Progenitor cell of endocrine pancreas (in vitro differentiated cells): ENCODE measurements at regions not wholly inside any gene's neighbourhood (a gene's known extent, or its start where the extent isn't known, plus 50 kb on each side); places are given as distances from the start of the nearest gene placed in this dataset.
A peak's percentile ranks its signal among the peaks of the same experiment; 100 is the strongest.

Experiments used
- DNase-seq: peaks from one replicate; pipeline ENCODE4 v3.0.0; 2021; ENCODE audit warnings: low spot score; ENCODE audit not compliant: unreplicated experiment
- H3K27ac Mint-ChIP-seq: 2 replicates; pipeline ENCODE4 v1.8.0; 2021; ENCODE audit warnings: mild to moderate bottlenecking, moderate library complexity, mixed read lengths
- H3K27me3 Mint-ChIP-seq: 2 replicates; pipeline ENCODE4 v1.8.0; 2021; ENCODE audit warnings: mixed read lengths
- H3K36me3 Mint-ChIP-seq: 2 replicates; pipeline ENCODE4 v1.8.0; 2022; ENCODE audit warnings: mixed read lengths; ENCODE audit not compliant: insufficient read depth
- H3K4me1 Mint-ChIP-seq: 2 replicates; pipeline ENCODE4 v1.8.0; 2021; ENCODE audit warnings: low read depth, mixed read lengths
- H3K4me3 Mint-ChIP-seq: 2 replicates; pipeline ENCODE4 v1.8.0; 2021; ENCODE audit warnings: low read depth, mild to moderate bottlenecking, moderate library complexity, mixed read lengths
- H3K9me3 Mint-ChIP-seq: 2 replicates; pipeline ENCODE4 v1.8.0; 2021; ENCODE audit warnings: low read depth, mixed read lengths
- TF ChIP-seq, protein P1 (sequence below): fragments of 200-600 bp; sonication (generic); IDR thresholded peaks from one replicate; pipeline ENCODE4 v1.5.0; 2021; ENCODE audit warnings: antibody characterized with exemption, mild to moderate bottlenecking; ENCODE audit not compliant: unreplicated experiment

DNA sequence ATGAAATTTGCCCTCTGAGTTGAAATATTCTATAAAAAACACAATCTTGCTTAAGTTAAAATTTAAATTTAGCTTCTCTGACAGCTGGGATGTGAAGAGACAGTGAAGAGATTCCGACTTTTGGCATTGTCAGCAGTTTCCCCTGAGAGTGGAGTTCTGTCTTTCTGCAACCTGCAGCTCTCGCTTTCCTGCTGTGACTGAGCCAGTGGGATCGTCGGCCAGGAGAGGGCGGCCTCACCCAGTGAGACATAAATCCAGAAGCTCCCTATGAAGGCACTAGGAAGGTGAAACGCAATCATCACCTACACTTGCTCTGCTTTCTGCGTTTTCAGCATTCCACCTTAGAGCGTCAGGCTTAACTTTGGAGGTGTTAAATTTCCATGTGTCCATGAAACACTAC is 75.4 kb upstream of the HNMT start:
- DNase-seq: peak; percentile 37
- H3K27ac Mint-ChIP-seq: no peak overlapping the region
- no peaks in the 10 kb centered on the region for H3K9me3 Mint-ChIP-seq
- no peak overlapping the region for H3K4me3 Mint-ChIP-seq
- no peaks in the 10 kb centered on the region for H3K27me3 Mint-ChIP-seq
- TF ChIP-seq, protein P1, sequence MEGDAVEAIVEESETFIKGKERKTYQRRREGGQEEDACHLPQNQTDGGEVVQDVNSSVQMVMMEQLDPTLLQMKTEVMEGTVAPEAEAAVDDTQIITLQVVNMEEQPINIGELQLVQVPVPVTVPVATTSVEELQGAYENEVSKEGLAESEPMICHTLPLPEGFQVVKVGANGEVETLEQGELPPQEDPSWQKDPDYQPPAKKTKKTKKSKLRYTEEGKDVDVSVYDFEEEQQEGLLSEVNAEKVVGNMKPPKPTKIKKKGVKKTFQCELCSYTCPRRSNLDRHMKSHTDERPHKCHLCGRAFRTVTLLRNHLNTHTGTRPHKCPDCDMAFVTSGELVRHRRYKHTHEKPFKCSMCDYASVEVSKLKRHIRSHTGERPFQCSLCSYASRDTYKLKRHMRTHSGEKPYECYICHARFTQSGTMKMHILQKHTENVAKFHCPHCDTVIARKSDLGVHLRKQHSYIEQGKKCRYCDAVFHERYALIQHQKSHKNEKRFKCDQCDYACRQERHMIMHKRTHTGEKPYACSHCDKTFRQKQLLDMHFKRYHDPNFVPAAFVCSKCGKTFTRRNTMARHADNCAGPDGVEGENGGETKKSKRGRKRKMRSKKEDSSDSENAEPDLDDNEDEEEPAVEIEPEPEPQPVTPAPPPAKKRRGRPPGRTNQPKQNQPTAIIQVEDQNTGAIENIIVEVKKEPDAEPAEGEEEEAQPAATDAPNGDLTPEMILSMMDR: peak; percentile 76
- no peaks in the 10 kb centered on the region for H3K36me3 Mint-ChIP-seq
- peaks cover 25% of the 10 kb centered on the region for H3K4me1 Mint-ChIP-seq

DNA sequence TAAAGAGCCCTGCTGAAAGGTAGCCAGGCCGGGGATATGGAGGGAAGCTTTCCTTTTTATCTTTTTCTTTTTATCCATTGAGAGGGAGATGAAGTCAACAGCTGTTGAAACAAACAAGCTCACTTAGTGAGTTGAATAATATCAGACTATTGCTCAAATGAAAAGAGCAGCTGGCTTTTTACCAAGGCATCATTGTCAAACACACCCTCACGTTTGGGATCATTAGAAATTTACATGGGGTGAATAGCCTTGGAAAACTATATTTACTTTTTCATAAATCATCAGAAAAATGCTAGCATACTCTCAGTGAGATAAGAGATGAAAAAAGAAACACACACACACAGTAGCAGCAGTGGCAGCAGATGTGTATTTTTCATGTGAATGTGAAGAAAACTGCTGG is 71.5 kb upstream of the HNMT start:
- no peak for DNase-seq
- TF ChIP-seq, protein P1: no peak
- no peaks in the 10 kb centered on the region for H3K27me3 Mint-ChIP-seq
- no peaks in the 10 kb centered on the region for H3K9me3 Mint-ChIP-seq
- H3K4me3 Mint-ChIP-seq: no peak overlapping the region
- H3K36me3 Mint-ChIP-seq: no peaks in the 10 kb centered on the region
- H3K27ac Mint-ChIP-seq: no peak overlapping the region
- peaks cover 29% of the 10 kb centered on the region for H3K4me1 Mint-ChIP-seq

DNA sequence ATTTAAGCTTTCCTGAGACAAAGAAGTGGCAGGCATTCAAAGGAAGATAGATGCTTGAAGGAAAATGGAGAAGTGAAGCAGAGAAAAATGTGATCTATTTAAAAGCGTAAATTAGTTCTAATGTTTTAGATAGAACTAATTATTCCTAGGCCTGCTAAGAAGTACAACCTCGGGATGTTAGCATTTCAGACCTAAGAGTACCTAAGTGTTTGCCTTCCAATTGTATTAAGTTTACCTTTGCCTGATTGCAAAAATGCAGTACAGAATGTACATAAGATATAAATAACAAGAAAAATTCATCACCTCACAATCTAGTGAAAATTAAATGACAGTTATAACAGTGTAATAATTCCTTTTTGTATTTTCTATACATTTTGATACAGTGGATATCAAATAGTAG is 71.1 kb upstream of the HNMT start:
- H3K27me3 Mint-ChIP-seq: no peaks in the 10 kb centered on the region
- TF ChIP-seq, protein P1: no peak
- H3K9me3 Mint-ChIP-seq: no peaks in the 10 kb centered on the region
- H3K36me3 Mint-ChIP-seq: no peaks in the 10 kb centered on the region
- no peak overlapping the region for H3K4me3 Mint-ChIP-seq
- H3K27ac Mint-ChIP-seq: no peak overlapping the region
- peaks cover 29% of the 10 kb centered on the region for H3K4me1 Mint-ChIP-seq
- no peak for DNase-seq

DNA sequence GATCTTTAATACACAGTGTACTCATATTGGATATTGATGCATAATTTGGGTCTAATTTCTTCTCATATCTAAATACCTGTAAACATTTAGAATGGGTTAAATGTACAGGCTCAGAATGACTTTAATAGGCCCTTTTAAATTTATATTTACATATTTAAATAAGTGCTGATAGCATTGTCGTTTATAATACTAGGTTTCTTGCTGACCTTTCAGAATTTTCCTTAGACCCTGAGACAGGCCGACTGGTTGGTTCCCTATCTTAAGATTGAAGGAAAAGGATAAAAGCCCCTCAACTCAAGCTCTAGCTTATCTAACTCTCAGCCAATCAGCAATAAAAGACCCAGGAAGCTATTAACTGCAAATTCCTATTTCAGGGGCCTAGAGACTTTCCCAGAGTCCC is 67.8 kb upstream of the HNMT start:
- no peak overlapping the region for H3K27ac Mint-ChIP-seq
- H3K36me3 Mint-ChIP-seq: no peaks in the 10 kb centered on the region
- TF ChIP-seq, protein P1: no peak
- DNase-seq: no peak
- peaks cover 19% of the 10 kb centered on the region for H3K4me1 Mint-ChIP-seq
- H3K4me3 Mint-ChIP-seq: no peak overlapping the region
- no peaks in the 10 kb centered on the region for H3K9me3 Mint-ChIP-seq
- no peaks in the 10 kb centered on the region for H3K27me3 Mint-ChIP-seq

DNA sequence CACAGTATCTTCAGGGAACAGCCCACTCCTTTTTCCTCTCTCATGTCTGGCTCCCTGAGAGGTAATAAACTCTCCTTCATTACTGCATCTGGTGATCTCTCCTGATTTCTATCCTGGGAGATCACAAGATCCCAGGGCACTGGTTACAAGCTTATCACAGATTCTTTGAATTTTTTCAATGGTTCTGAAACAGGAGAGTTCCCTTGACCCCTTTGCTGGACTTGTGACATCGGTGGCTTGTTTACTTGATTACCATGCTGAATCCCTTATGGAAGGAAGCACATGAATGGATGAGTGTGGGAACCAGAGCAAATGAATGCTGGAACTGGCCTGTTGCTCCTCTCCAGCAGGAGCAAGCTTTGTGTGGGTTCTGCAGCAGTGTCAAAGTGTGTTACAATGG is 67.2 kb upstream of the HNMT start:
- Mint-ChIP-seq H3K4me3 (no peak overlapping the region), H3K27me3 (no peaks in the 10 kb centered on the region), H3K9me3 (no peaks in the 10 kb centered on the region), H3K27ac (no peak overlapping the region), H3K4me1 (peaks cover 18% of the 10 kb centered on the region), H3K36me3 (no peaks in the 10 kb centered on the region)
- DNase-seq: no peak
- TF ChIP-seq, protein P1: no peak
